Stomach (tissue), 8 donors: ENCODE measurements at regions not wholly inside any gene's neighbourhood (a gene's known extent, or its start where the extent isn't known, plus 50 kb on each side); places are given as distances from the start of the nearest gene placed in this dataset.

ENCODE experiments used
- DNase-seq, 2 donors: peaks; one replicate each; pipeline versions ENCODE4 v3.0.0 to v3.0.0-alpha.2; 2013 to 2019
- H3K27ac ChIP-seq, 5 donors: fragments of 200-600 bp in 4 of 5; sonication (generic) in 4 of 5; one replicate each; pipeline ENCODE4 v1.5.1; 2013 to 2019; ENCODE audit warnings: mild to moderate bottlenecking in 1 of 5, moderate library complexity in 1 of 5
- H3K27me3 ChIP-seq, 3 donors: fragments of 200-600 bp; sonication (generic); one replicate each; pipeline ENCODE4 v1.5.1; 2017 to 2019; ENCODE audit warnings: mixed run types in 1 of 3
- H3K36me3 ChIP-seq, 4 donors: fragments of 200-600 bp; sonication (generic); 1 replicate in 3 of 4; 2 replicates in 1 of 4; pipeline ENCODE4 v1.5.1; 2016 to 2019
- H3K4me1 ChIP-seq, 4 donors: fragments of 200-600 bp; sonication (generic); one replicate each; pipeline ENCODE4 v1.5.1; 2016 to 2019
- H3K4me3 ChIP-seq, 4 donors: fragments of 200-600 bp; sonication (generic) in 3 of 4; one replicate each; pipeline ENCODE4 v1.5.1; 2016 to 2019; ENCODE audit warnings: mild to moderate bottlenecking in 1 of 4
- H3K9me3 ChIP-seq, 4 donors: fragments of 200-600 bp; sonication (generic); one replicate each; pipeline ENCODE4 v1.5.1; 2016 to 2019
- EP300 ChIP-seq: sonication (generic); formaldehyde crosslinking; IDR thresholded peaks from one replicate; pipeline ENCODE4 v1.6.1; 2017; ENCODE audit warnings: antibody characterized with exemption
- POLR2A ChIP-seq, 4 donors: fragments of 450-650 bp; IDR thresholded peaks; one replicate each; pipeline ENCODE4 v1.6.1; 2016; ENCODE audit warnings: antibody characterized with exemption in 4 of 4, control low read depth in 2 of 4, mild to moderate bottlenecking in 1 of 4, moderate library complexity in 1 of 4
- POLR2AphosphoS5 ChIP-seq, 3 donors: sonication (generic); formaldehyde crosslinking; IDR thresholded peaks; one replicate each; pipeline ENCODE4 v1.6.1; 2016; ENCODE audit warnings: antibody characterized with exemption in 3 of 3
- WGBS, 5 donors: extraction: QIAGEN DNeasy Blood & Tissue Kit in 3 of 5; methylation state at CpG; one replicate each; pipeline versions ENCODE4 v1.1.5 to v1.1.7; 2013 to 2018; 5-methylcytosine and 5-hydroxymethylcytosine counted together
- intact Hi-C: fragments of 100-400 bp; cut with DNase I; formaldehyde crosslinking; loops from one replicate; pipeline ENCODE4 v1.15.1; 2023; ENCODE audit warnings: low total_unique reads
- TF ChIP-seq, protein P1 (sequence below), 7 experiments: fragments of 450-650 bp in 4 of 7; fragments of 200-600 bp in 3 of 7; sonication (generic) in 3 of 7; IDR thresholded peaks; one replicate each; pipeline ENCODE4 v1.5.1; 2016 to 2019; ENCODE audit warnings: antibody characterized with exemption in 7 of 7, control low read depth in 2 of 7, mild to moderate bottlenecking in 1 of 7
- donor health status: healthy with polysubstance abuse.
- donor health status: Bipolar disorder and iron deficiency.
- donor health status: healthy.

DNA sequence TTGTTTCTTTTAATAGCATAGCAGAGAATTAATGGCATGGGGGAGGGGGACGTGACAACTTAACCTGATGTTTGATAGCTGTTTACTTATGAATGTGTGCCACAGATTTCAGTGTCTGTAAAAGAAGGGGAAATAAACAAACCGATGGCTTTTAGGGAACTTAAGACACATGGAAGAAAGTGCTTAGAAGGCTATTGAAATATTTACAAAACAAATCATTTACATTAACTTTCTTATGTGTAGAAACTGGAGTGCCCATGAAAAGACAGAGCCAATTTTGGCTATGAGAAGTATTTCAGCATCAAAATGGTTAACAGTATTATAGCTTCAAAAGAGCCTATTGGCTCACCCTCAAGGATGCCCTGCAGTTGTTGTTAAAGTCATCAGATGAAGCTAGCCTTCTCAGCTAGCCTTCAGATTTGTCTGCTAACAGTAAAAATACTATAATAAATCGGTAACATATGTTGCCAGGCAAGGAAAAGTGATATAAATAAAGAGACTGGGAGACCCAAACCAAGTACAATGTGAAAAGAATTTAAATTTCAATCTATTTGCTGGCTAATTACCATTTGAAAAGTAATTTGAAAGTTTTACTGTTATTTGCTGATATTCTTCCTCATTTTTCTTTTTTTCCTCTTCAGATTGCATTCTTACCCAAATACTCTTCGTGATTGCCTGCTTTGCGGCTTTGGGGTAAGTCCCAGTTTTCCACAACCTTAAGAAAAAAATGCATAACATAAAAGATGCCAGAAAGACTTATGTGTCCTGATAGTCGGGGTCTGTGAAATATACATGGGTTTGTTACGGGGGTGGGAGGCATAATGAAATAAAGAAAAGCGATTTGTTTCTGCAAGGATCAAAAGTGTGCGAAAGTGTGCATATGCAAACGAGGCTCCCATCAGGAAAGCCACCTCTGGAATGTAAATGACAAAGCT lies 256.4 kb downstream of the MEIS1 start:
- Histone ChIP-seq H3K9me3 (no peaks in the 10 kb centered on the region), H3K27me3 (no peaks in the 10 kb centered on the region), H3K27ac (peak overlapping the region in 3 of 5 donors; percentile 43 to 73 (median 52)), H3K4me3 (peak overlapping the region in 3 of 4 donors; percentile 24 to 35 (median 34)), H3K4me1 (peaks cover 0 to 4% (median 0%) of the 10 kb centered on the region in 4 donors), H3K36me3 (no peaks in the 10 kb centered on the region)
- WGBS, 5 donors: 58 to 70% (median 65%) methylated on average over 10 of the region's 10 CpGs
- intact Hi-C loops: no loop called here
- peak in 1 of 2 donors; percentile 63 for DNase-seq
- TF ChIP-seq POLR2A (IDR thresholded peaks at IDR 0.05) (no peak), EP300 (no peak), POLR2AphosphoS5 (IDR thresholded peaks at IDR 0.05) (no peak)

DNA sequence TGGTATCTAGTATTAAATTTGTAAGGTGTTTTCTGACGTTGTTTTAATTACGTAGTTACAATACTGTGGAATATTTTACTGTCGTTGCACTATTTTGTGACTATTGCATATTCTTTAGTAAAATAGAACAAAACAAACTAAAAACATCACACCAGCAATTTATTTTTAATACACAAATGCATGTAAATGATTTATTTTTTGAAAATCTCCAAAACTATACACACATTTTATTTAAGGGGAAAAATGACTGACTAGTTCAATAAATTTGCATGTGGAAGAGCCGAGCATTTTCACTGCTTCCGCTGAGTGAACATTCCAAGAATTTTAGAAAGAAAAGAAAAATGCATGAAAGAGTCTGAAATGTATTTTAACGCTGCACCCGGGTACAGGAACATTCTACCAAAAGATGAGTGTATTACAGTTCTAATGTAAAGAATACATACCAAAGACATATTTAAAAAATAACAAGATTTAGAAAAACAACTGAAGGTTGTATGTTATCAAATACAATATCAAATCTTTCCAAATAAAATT lies 257.7 kb downstream of the MEIS1 start:
- WGBS, 5 donors: 65 to 92% (median 81%) methylated on average over 7 of the region's 7 CpGs
- TF ChIP-seq EP300 (no peak), POLR2AphosphoS5 (IDR thresholded peaks at IDR 0.05) (no peak), POLR2A (IDR thresholded peaks at IDR 0.05) (no peak)
- TF ChIP-seq, protein P1, sequence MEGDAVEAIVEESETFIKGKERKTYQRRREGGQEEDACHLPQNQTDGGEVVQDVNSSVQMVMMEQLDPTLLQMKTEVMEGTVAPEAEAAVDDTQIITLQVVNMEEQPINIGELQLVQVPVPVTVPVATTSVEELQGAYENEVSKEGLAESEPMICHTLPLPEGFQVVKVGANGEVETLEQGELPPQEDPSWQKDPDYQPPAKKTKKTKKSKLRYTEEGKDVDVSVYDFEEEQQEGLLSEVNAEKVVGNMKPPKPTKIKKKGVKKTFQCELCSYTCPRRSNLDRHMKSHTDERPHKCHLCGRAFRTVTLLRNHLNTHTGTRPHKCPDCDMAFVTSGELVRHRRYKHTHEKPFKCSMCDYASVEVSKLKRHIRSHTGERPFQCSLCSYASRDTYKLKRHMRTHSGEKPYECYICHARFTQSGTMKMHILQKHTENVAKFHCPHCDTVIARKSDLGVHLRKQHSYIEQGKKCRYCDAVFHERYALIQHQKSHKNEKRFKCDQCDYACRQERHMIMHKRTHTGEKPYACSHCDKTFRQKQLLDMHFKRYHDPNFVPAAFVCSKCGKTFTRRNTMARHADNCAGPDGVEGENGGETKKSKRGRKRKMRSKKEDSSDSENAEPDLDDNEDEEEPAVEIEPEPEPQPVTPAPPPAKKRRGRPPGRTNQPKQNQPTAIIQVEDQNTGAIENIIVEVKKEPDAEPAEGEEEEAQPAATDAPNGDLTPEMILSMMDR (IDR thresholded peaks at IDR 0.05): no peak
- Histone ChIP-seq H3K27ac (peak overlapping the region in 3 of 5 donors; percentile 43 to 73 (median 52)), H3K27me3 (no peaks in the 10 kb centered on the region), H3K9me3 (no peaks in the 10 kb centered on the region), H3K36me3 (no peaks in the 10 kb centered on the region), H3K4me3 (peak overlapping the region in 3 of 4 donors; percentile 24 to 35 (median 34)), H3K4me1 (peaks cover 0 to 14% (median 2%) of the 10 kb centered on the region in 4 donors)
- DNase-seq: no peak
- intact Hi-C loops: no loop called here

DNA sequence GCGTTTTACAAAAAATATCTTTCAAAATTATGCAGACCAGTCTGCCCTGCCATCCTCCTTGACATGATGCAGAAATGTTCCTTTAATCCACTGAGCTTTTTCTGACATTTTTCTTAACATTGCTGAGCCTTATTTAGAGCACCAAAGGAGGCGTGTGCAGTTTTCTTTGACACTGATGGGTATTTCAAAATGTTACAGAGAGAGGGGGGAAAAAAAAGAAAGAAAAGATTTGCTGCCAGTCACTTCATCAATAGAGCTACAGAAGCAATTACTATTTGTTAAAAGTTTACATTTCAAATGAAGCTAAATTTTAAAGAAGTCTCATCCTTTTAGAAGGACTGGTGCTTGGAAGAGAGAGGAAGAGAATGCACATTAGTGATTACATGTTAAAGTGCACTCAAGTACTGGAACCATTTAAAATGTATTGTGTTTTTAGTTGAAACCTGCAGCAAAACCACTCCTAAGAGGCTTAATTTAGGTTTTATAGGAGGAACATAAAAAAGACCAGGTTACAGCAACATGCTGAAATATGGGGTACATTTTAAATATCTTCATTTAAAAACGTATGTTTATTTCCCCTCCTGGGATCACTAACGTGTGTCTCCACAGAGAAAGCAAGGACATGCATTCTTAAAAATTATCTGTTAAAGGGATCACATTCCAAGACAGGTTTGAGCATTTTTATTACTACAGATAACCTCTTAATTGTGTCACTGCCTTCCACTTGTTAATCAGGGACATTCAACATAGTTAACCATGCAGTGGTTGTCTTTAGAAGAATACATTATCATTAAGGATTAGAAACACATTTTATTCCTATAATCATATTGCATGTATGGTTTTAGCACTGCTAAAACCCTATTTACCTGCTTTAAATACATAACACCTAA lies 258.4 kb downstream of the MEIS1 start:
- TF ChIP-seq EP300: no peak
- no peak for TF ChIP-seq POLR2A (IDR thresholded peaks at IDR 0.05)
- TF ChIP-seq, protein P1 (IDR thresholded peaks at IDR 0.05): no peak
- TF ChIP-seq POLR2AphosphoS5 (IDR thresholded peaks at IDR 0.05): no peak
- peak overlapping the region in 3 of 4 donors; percentile 24 to 35 (median 34) for H3K4me3 ChIP-seq
- H3K9me3 ChIP-seq: no peaks in the 10 kb centered on the region
- WGBS, 5 donors: 63 to 80% (median 73%) methylated on average over 4 of the region's 4 CpGs
- intact Hi-C loops: no loop called here
- H3K27ac ChIP-seq: peak overlapping the region in 3 of 5 donors; percentile 43 to 73 (median 48)
- H3K27me3 ChIP-seq: no peaks in the 10 kb centered on the region
- no peaks in the 10 kb centered on the region for H3K36me3 ChIP-seq
- H3K4me1 ChIP-seq: peaks cover 0 to 14% (median 2%) of the 10 kb centered on the region in 4 donors
- no peak for DNase-seq

DNA sequence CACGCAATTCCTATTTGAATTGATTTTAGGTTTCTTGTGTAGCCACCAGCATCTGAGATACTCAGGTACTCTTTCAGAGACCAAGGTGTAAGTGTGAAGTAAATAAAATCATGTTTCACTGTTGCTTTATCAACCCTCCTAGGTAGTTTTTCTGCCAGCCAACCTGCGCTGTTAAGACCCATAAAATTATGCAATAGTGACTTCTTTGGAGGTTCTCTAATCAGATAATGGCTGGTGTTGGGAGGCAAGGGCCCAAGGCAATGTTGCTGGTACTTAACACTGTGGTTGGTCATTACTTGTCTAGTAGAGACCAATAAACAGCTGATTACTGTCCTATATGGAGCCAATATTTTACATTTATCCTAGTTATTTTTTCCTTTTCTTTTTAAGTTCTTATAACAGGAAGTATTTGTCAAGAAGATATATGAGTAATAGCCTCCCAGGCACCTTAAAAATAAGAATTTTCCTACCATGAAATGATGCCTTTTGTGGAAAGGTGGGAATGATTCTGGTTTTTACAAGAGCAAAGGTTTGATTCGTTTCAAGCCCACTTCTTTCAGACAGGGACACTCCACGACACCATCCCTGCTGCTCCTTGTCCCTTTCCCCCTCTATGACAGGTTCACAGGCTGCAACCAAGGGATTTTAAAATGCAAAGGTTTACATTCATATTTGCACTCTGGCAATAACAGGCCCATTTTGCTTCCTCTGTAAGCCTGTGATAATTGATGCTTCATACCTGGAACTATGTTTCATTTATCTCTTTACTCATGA lies 259.3 kb downstream of the MEIS1 start:
- no peak for DNase-seq
- Histone ChIP-seq H3K36me3 (no peaks in the 10 kb centered on the region), H3K4me3 (no peak overlapping the region), H3K27ac (peak overlapping the region in 3 of 5 donors; percentile 18 to 73 (median 65)), H3K4me1 (peaks cover 0 to 14% (median 2%) of the 10 kb centered on the region in 4 donors), H3K9me3 (no peaks in the 10 kb centered on the region), H3K27me3 (no peaks in the 10 kb centered on the region)
- WGBS, 5 donors: 75 to 82% (median 80%) methylated on average over 4 of the region's 4 CpGs
- TF ChIP-seq POLR2AphosphoS5 (IDR thresholded peaks at IDR 0.05) (no peak), POLR2A (IDR thresholded peaks at IDR 0.05) (no peak), EP300 (no peak)
- TF ChIP-seq, protein P1 (IDR thresholded peaks at IDR 0.05): no peak
- intact Hi-C loops: no loop called here
